NCI-H2196 (cell line): ENCODE measurements at regions not wholly inside any gene's neighbourhood (a gene's known extent, or its start where the extent isn't known, plus 50 kb on each side); places are given as distances from the start of the nearest gene placed in this dataset.
A peak's percentile ranks its signal among the peaks of the same experiment; 100 is the strongest.
"Not testable (repeated sequence)": the region's sequence is repeated elsewhere in the genome, so short reads cannot be mapped to it uniquely, and the experiment has no call there.

Experiments used
- DNase-seq: peaks from one replicate; lab custom pipeline; 2025; ENCODE audit not compliant: unreplicated experiment; lab: John Stamatoyannopoulos, UW

- no peak for DNase-seq
Observed at GRCh38 chr13:71304861-71305260, 562.1 kb downstream of the DACH1 start.

DNA sequence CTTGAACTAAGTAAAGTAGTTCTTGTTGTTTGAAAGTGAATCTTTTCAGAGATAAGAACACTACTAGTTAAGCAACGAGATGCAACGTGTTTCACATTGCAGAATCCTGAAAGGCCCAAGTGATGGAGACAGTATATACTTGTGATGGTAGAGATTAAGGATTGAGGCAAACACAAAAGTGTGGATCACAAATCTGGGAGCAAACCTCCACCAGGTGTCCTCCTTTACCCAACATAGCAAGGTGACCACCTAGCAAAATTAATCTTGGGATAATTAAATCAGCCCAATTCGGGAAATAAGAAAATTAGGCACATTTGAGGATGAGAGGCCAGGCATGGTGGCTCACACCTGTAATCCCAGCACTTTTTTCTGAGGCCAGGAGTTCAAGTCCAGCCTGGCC, 563.9 kb downstream of the DACH1 start:
- DNase-seq, result no peak

- no peak for DNase-seq
Observed at GRCh38 chr13:71300602-71301001, 566.4 kb downstream of the DACH1 start.

GRCh38 chr13:71291842-71292146, 575.2 kb downstream of the DACH1 start:
- no peak for DNase-seq

GRCh38 chr13:71290963-71291841, 575.8 kb downstream of the DACH1 start:
- DNase-seq, result peak; percentile 1

DNA sequence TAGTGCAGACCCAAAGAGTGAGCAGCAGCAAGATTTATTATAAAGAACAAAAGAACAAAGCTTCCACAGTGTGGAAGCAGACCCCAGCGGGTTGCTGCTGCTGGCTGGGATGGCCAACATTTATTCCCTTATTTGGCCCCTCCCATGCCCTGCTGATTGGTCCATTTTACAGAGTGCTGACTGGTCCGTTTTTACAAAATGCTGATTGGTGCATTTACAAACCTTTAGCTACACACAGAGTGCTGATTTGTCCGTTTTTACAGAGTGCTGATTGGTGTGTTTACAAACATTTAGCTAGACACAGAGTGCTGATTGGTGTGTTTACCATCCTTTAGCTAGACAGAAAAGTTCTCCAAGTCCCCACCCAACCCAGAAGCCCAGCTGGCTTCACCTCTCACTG, 577.0 kb downstream of the DACH1 start:
- DNase-seq, result not testable (repeated sequence)

GRCh38 chr13:71285700-71286099, 581.3 kb downstream of the DACH1 start:
- no peak for DNase-seq

GRCh38 chr13:71278512-71278911, 588.5 kb downstream of the DACH1 start:
- no peak for DNase-seq

GRCh38 chr13:71274923-71275608, 591.9 kb downstream of the DACH1 start:
- DNase-seq, result no peak

- DNase-seq, result no peak
Observed at GRCh38 chr13:71261256-71261655, 605.7 kb downstream of the DACH1 start.

- DNase-seq, result no peak
Observed at GRCh38 chr13:71260246-71260645, 606.8 kb downstream of the DACH1 start.

DNA sequence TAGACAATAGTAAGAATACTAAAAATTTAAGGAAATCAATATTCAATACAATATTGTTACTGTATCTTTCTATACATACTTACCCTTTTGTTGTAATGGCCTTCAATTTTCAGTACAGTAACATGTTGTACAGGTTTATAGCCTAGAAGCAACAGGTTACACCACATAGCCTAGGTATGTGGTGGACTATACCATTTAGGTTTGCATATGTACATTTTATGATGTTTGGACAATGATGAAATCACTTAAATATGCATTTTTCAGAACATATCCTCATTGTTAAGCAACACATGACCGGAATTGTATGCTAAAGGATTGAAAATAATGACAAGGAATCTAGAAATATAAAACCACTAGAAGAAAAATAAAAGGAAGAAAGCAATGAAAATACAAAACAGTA, 611.4 kb downstream of the DACH1 start:
- DNase-seq, result no peak

DNA sequence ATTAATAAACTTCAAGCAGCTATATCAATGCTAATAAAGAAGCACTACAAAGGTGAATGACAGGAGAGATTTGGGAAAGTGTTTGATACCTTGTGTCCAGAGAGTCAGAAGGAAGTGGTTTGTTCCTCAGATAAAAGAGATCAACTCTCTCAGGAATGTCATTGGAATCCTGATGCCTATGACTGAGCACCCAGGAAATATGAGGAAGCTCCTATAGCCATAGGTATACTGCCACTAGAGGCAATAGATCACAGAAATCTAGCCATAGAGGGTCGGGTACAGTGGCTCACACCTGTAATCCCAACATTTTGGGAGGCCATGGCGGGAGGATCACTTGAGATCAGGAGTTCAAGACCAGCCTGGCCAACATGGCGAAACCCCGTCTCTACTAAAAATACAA, 612.6 kb downstream of the DACH1 start:
- no peak for DNase-seq

- DNase-seq, result no peak
Observed at GRCh38 chr13:71252184-71252704, 614.8 kb downstream of the DACH1 start.

DNA sequence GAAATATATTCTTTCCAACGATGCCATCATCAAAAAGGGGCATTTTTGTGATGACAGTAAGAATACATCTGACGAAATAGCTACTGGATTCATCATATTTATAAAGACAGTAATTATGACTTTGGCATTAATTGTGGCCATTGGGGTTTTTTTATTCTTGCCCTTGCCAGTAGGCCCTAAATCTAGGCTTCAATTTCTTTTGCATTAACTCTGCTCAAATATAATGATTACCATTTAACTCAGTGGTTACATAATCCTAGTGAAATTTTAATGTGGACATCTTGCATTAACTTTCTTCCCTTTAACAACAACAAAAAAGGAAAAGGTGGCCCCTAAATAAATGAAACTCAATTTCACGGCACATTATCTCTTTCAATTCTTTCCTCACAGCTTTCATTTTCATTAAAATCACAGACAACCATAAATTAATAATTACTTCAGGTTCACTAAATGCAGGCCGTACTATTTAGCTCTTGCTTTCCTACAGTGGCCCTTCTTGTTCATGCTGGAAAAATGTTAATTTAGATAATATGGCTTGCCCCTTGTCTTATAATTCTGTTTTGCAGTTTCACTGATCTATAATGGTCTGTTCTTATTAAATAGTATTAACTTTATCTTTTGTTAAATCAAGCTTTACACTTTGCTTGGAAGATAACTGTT, 615.6 kb downstream of the DACH1 start:
- no peak for DNase-seq

- DNase-seq, result no peak
Observed at GRCh38 chr13:71249011-71249410, 618.0 kb downstream of the DACH1 start.

- DNase-seq, result no peak
Observed at GRCh38 chr13:71244161-71244560, 622.8 kb downstream of the DACH1 start.

DNA sequence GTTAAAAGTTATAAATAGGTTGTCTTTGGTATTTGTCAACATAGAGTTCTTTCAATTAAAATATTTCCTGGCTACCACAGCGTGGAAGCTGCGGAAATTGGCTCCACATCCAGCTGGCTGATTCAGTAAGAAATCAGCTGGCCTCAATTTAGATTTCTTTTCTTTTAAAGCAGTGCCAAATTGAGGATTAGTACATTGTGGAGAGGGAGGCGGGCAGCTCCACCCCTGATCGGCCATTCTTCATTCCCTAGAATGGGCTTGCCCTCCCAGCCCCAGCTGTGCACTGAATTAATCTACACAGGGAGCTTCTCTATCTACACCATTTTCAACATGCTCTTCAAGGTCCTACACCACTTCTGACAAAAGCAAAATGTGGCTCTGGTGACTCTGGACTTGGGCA, 624.8 kb downstream of the DACH1 start:
- no peak for DNase-seq

DNA sequence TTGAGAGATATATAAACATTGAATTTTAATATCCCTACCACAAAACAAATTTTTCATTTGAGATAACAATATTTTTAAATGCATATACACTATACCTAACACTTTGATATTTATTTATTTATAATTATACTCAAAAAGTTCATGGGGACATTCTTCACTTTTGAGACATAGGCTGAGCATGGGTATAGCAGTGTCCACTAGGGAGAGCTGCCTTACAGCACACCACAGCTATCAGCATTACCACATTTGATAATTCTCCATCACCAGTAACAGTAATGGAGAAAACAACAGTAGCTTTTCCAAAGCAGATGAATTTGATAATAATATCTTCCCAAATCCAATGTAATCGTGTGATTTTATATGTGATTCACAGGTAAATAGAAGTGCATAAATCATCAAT, 626.1 kb downstream of the DACH1 start:
- no peak for DNase-seq

DNA sequence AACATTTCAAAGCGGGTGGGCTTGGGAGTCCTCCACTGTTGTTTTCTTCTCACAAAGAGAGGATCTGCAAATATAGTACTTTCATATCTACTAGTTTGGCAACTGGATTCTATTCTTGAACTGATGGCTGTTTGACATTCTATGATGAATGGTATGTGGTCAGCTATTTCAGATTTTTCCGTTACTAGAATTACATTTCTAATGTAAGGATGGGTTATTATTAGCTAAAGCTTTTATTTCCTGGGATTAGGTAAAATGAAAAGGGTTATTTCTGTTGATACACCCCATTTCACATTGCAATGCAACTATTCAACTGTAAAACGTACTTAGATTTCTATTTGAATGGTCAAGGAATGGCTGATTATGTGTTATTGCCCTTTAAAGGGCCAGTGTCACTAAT, 629.7 kb downstream of the DACH1 start:
- DNase-seq, result no peak

DNA sequence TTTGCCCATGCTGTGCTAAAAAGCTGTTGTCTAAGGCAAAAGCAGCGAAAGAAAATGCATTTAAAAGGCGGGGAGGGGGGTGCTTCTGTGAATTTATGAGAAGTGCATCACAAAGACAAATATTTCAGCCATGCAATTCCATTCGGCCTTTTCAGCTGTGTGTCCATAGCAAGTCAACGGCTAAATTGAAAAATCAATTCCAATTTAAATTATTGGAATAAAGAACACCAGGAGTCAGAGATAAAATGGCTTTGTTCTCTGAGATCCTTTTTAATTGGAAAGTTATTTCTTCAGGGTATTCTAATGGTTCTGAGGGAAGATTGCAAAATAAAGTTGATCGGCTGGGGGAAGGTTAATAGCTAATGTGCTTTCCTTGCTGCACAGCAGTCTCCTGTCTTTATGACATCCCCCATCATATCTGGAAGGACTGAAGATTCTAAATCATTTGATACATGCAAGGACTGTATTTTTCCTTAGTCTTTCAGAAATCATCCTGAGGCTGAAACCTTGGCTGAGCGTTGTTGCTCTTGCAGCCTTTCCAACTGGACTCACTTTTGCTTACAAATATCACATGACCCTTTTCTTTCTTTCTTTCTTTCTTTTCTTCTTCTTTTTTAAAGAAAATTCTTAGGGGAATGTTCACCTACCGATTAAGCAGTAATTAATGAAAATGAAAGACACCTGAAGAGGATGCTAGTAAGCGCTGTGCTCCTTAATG, 647.1 kb downstream of the DACH1 start:
- DNase-seq, result no peak
